KBM-7 (cell line): ENCODE measurements at regions not wholly inside any gene's neighbourhood (a gene's known extent, or its start where the extent isn't known, plus 50 kb on each side); places are given as distances from the start of the nearest gene placed in this dataset.
"Not testable (repeated sequence)": the region's sequence is repeated elsewhere in the genome, so short reads cannot be mapped to it uniquely, and the experiment has no call there.

Experiments used
- DNase-seq: peaks from one replicate; pipeline ENCODE4 v3.0.0-alpha.2; 2015
- in situ Hi-C: fragments of 300-500 bp; cut with MboI; formaldehyde crosslinking; loops from 2 replicates; pipeline ENCODE4 v1.14.3; 2020; ENCODE audit warnings: low sequenced_read_pairs, low pct_unique_long_range_greater_than_20kb, mixed read lengths

- in situ Hi-C loops, result no loop called here
- DNase-seq, result no peak
These were observed 436.0 kb downstream of the TMEM38B start for GRCh38 chr9:106130374-106130773.

GRCh38 chr9:106143781-106144180 lies 449.4 kb downstream of the TMEM38B start:
- no peak for DNase-seq
- in situ Hi-C loops, result no loop called here

GRCh38 chr9:106146066-106146840 lies 451.9 kb downstream of the TMEM38B start:
- no peak for DNase-seq
- in situ Hi-C loops, result no loop called here

- in situ Hi-C loops, result no loop called here
- no peak for DNase-seq
These were observed 452.5 kb downstream of the TMEM38B start for GRCh38 chr9:106146886-106147285.

DNA sequence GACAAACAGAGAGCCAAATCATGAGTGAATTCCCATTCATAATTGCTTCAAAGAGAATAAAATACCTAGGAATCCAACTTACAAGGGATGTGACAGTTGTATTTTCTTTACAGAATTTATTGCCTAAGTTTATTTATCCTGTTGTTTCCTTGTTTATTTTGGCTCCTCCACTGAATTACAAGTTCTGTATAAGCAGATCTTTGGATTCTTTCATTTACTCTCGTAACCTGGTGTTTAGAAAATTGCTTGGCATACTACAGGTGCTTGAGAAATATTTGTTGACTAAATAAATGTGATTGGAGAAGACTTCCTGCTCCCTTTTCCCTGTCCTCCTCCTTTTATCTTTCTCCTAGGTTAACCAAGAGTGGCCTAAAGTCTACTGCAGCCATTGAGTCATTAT lies 455.6 kb downstream of the TMEM38B start:
- no peak for DNase-seq
- in situ Hi-C loops, result no loop called here

- in situ Hi-C loops, result no loop called here
These were observed 462.1 kb downstream of the TMEM38B start for GRCh38 chr9:106156465-106156864.

DNA sequence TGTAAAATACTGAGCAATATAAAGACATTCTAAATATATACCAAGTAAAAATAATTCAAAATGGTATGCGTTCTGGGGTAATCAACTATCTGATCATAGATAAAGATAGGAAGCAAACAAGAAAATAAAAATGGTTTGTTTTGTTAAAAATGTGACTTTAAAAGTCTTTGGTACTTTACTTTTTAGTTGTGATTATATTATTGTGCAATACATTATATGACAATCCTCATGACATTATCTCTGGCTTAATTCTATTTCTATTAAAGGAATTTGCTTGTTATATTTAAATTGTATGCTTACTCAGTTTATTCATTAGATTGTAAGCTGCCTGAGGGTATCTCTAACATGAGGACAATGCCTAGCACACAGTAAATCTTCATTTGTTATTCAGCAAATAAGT lies 477.9 kb downstream of the TMEM38B start:
- DNase-seq, result no peak
- in situ Hi-C loops, result no loop called here

More at GRCh38 chr9:106156465-106156864, 462.1 kb downstream of the TMEM38B start:
- no peak for DNase-seq

GRCh38 chr9:106174346-106174745 lies 480.0 kb downstream of the TMEM38B start:
- in situ Hi-C loops, result no loop called here
- no peak for DNase-seq

- in situ Hi-C loops, result no loop called here
- no peak for DNase-seq
These were observed 482.9 kb downstream of the TMEM38B start for GRCh38 chr9:106177216-106177615.

GRCh38 chr9:106179191-106179590 lies 484.9 kb downstream of the TMEM38B start:
- DNase-seq, result no peak
- in situ Hi-C loops, result no loop called here

DNA sequence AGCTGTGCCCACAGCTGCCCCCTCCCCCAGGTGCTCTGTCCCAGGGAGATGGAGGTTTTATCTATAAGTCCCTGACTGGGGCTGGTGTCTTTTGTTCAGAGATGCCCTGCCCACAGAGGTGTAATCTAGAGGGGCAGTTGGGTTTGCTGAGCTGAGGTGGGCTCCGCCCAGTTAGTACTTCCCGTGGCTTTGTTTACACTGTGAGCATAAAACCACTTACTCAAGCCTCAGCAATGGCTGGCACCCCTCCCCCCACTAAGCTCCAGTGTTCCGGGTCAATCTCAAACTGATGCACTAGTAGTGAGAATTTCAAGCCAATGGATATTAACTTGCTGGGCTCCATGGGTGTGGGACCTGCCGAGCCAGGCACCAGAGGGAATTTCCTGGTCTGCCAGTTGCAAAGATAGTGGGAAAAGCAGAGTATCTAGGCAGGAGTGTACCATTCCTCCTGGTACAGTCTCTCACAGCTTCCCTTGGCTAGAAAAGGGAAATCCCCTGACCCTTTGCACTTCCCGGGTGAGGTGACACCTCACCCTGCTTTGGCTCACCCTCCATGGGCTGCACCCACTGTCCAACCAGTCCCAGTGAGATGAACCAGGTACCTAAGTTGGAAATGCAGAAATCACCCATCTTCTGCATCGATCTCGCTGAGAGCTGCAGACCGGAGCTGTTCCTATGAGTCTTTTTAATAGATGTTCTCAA lies 509.6 kb downstream of the TMEM38B start:
- DNase-seq, in situ Hi-C loops: not testable (repeated sequence)

DNA sequence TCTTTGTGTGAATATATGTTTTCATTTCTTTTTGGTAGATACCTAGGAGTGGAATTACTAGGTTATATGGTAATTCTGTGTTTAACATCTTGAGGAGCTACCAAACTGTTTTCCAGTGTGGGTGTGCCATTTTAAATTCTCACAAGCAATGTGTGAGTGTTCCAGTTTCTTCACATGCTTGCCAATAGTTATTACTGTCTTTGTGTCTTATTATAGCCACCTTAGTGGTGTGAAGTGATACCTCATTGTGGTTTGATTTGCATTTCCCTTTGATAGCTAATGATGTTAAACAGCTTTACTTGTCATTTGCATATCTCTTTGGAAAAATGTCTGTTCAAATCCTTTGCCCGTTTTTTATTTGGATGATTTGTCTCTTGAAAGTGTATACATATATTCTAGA lies 513.0 kb downstream of the TMEM38B start:
- in situ Hi-C loops, result no loop called here
- no peak for DNase-seq

DNA sequence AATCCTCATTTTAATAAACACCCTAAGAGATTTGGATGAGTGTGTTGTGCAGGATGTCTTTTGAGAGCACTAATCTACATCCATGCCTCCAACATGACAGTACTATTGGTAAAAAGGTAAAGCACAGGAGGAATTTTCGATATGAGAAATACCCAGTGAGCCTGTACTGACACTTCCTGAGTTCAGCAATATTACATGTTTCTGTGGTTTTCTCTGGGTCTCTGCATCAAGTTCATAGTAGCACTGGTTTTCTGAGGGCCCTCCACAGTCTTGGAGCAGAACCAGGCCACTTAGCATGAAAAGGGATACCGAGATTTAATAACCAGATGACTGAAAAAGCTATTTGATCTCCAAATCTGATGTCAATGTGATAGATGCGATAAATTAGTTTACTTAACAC lies 524.1 kb downstream of the TMEM38B start:
- no peak for DNase-seq
- in situ Hi-C loops, result no loop called here

DNA sequence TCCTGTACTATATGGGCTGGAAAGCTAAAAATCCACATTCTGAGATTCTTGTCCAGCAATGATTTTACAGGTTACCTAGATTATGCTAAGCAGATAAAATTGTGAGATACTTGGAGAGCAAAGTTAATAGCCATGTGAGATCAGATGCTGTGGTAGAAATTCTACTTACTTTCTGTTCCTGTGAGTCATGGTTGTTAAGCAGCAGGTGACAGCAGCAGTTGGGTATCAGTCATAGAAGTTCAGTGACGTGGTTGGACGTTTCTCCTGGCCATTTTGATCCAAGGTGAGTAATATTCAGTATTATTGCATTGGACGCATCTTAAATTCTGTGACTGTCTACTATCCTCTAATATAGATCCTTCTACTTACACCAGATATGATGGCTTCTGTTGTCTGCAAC lies 524.5 kb downstream of the TMEM38B start:
- DNase-seq, result no peak

GRCh38 chr9:106220415-106220814 lies 526.1 kb downstream of the TMEM38B start:
- DNase-seq, result no peak
- in situ Hi-C loops, result no loop called here

More for the DNA sequence above, 524.5 kb downstream of the TMEM38B start:
- in situ Hi-C loops, result no loop called here

GRCh38 chr9:106228861-106229260 lies 534.5 kb downstream of the TMEM38B start:
- in situ Hi-C loops, result no loop called here
- no peak for DNase-seq

DNA sequence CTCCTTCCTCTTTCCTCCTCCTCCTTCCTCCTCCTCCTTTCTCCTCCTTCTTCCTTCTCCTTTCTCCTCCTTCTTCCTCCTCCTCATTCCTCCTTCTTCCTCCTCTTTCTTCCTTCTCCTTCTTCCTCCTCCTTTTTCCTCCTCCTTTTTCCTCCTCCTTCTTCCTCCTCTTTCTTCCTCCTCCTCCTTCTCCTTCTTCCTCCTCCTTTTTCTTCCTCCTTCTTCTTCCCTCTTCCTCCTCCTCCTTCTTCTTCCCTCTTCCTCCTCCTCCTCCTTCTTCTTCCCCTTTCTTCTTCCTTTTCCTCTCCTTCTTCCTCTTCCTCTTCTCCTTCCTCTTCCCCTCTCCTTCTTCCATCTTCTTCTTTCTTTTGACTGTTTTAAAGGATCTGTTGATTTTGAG lies 538.8 kb downstream of the TMEM38B start:
- DNase-seq, result no peak
- in situ Hi-C loops, result no loop called here

DNA sequence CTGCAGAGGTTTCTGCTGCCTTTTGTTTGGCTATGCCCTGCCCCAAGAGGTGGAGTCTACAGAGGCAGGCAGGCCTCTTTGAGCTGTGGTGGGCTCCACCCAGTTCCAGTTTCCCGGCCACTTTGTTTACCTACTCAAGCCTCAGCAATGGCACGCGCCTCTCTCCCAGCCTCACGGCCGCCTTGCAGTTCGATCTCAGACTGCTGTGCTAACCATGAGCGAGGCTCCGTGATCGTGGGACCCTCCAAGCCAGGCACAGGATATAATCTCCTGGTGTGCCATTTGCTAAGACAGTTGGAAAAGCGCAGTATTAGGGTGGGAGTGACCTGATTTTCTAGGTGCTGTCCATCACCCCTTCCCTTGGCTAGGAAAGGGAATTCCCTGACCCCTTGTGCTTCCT lies 566.6 kb downstream of the TMEM38B start:
- in situ Hi-C loops, DNase-seq: not testable (repeated sequence)

GRCh38 chr9:106277966-106278365 lies 583.6 kb downstream of the TMEM38B start:
- in situ Hi-C loops, result no loop called here
- DNase-seq, result no peak

GRCh38 chr9:106283769-106284168 lies 579.2 kb upstream of the ZNF462 start:
- no peak for DNase-seq
- in situ Hi-C loops, result no loop called here

DNA sequence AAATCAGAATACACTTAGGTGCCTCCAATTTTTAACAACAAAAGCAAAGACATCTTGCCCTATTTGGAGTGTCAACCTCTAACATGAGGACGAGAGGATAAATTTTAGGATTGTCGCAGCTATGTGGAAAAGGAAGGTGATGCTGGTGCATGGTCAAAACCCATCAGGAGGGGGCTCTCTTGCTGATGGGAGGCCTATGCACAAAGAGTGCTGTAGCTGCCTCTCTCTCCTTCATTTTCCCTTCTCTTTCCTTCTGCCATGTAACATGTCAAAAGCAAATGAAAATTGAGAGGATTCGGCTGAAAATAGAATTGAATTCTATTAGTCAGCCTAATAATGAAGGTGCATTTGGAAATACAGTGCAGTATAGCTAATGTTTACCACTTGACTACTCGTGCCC lies 578.7 kb upstream of the ZNF462 start:
- no peak for DNase-seq
- in situ Hi-C loops, result no loop called here
